Epithelial cell of esophagus (primary cell): ENCODE measurements at regions not wholly inside any gene's neighbourhood (a gene's known extent, or its start where the extent isn't known, plus 50 kb on each side); places are given as distances from the start of the nearest gene placed in this dataset.

Source experiments
- DNase-seq: peaks from one replicate; pipeline ENCODE4 v3.0.0; 2010; ENCODE audit warnings: low read depth
- H3K4me3 ChIP-seq: 2 replicates; pipeline ENCODE4 v1.5.1; 2011; ENCODE audit warnings: mild to moderate bottlenecking, low read length, control low read depth
- TF ChIP-seq, protein P1 (sequence below): IDR thresholded peaks from 2 replicates; pipeline ENCODE4 v1.5.1; 2011; ENCODE audit warnings: low read depth, mild to moderate bottlenecking, low read length, control low read depth, inconsistent platforms; ENCODE audit not compliant: insufficient read depth; ENCODE audit errors: missing control alignments

DNA sequence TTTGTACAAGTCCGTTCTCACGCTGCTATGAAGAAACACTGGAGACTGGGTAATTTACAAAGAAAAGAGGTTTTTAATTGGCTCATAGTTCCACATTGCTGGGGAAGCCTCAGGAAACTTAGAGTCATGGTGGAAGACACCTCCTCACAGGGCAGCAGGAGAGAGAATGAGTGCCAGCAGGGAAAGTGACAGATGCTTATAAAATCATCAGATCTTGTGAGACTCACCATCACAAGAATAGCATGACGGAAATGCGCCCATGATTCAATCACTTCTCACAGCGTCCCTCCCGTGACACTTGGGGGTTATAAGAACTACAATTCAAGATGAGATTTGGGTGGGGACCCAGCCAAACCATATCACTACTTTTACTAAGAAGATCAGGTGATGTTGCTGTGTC, 285.8 kb downstream of the TMX3 start:
- TF ChIP-seq, protein P1, sequence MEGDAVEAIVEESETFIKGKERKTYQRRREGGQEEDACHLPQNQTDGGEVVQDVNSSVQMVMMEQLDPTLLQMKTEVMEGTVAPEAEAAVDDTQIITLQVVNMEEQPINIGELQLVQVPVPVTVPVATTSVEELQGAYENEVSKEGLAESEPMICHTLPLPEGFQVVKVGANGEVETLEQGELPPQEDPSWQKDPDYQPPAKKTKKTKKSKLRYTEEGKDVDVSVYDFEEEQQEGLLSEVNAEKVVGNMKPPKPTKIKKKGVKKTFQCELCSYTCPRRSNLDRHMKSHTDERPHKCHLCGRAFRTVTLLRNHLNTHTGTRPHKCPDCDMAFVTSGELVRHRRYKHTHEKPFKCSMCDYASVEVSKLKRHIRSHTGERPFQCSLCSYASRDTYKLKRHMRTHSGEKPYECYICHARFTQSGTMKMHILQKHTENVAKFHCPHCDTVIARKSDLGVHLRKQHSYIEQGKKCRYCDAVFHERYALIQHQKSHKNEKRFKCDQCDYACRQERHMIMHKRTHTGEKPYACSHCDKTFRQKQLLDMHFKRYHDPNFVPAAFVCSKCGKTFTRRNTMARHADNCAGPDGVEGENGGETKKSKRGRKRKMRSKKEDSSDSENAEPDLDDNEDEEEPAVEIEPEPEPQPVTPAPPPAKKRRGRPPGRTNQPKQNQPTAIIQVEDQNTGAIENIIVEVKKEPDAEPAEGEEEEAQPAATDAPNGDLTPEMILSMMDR, result no peak
- no peak overlapping the region for H3K4me3 ChIP-seq

DNA sequence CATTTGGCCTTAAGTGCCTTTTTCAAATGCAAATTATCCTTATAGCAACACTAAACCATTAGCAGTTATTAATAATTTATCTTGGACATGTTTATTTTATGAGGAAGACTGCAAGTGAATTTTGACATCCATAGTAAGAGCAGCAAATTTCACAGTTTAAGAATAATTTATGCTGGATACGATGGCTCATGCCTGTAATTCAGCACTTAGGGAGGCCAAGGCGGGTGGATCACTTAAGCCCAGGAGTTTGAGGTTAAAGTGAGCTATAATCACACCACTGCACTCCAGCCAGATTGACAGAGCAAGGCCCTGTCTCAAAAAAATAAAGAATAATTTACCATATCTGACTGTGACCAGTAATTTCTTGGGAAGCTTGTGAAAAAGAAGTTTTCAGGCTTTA, 286.2 kb downstream of the TMX3 start:
- TF ChIP-seq, protein P1, result no peak
- no peak for DNase-seq
- no peak overlapping the region for H3K4me3 ChIP-seq

More for the DNA sequence above, 285.8 kb downstream of the TMX3 start:
- DNase-seq, result no peak

DNA sequence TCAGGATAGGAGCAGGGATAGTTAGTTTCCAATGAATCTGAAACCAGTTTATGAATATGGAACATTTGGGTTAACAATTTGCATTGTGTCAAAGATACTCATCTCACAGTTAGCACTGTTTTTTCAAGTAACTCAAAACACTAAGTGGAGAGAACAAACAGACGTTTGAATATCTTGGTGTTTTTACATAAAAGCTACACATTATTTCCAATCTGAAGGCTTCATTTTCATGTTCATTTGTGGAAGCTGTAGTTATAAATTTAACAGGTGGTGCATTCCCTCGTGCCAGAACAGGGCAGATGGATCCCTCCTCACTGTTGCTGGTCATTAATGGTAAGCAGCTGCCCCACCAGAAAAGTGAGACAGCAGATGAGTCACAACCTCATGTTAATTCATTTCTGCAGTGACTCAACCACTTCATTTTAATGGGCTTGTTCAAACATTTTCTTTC, 286.9 kb downstream of the TMX3 start:
- DNase-seq, result peak; percentile 94
- H3K4me3 ChIP-seq, result no peak overlapping the region
- TF ChIP-seq, protein P1, result no peak

DNA sequence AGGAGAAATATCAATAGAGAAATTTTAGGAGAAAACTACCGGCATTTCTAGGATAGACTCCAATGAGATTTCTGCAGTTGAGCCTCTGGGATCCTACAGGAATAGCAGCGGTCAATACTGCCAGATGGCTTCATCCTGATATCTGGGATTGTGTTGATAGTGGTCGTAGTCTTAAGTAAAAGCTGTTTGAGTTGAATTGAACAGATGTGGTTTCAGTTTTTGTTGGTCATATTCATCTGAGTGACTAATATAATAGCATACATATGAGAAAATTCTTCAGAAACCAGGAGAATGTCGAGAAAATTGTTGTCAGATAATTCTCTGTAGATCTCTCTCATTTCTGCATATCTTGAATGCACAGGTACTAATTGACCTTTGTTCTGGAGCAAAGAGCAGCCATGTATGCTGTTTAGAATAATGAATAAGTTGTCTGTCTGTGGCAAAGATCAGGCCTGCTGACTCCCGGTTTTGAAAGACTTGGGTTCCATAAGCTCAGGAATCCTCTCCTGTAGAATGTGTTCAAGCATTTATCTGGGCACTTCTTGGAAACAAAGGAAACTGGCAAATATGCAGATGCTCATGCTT, 288.1 kb downstream of the TMX3 start:
- no peak overlapping the region for H3K4me3 ChIP-seq
- no peak for DNase-seq
- TF ChIP-seq, protein P1, result no peak

DNA sequence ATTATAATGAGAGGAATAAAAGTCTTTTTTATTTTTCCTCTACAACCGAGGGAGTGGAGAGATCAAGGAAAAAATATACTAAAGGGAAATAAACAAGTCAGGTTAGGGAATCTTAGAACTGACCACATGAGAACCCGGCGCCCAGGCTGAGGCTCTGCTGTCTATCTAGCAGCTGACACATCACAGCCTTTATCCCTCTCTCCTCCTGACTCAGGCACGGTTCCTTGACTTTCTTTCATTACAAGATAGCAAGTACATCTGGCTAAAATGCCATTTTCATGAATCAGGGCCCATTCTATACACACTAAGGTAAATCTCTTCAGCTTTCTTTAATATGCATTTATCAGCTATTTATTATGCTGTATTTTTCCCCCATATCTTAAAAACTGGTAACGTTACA, 296.0 kb downstream of the TMX3 start:
- no peak overlapping the region for H3K4me3 ChIP-seq
- TF ChIP-seq, protein P1, result no peak
- DNase-seq, result peak; percentile 68

DNA sequence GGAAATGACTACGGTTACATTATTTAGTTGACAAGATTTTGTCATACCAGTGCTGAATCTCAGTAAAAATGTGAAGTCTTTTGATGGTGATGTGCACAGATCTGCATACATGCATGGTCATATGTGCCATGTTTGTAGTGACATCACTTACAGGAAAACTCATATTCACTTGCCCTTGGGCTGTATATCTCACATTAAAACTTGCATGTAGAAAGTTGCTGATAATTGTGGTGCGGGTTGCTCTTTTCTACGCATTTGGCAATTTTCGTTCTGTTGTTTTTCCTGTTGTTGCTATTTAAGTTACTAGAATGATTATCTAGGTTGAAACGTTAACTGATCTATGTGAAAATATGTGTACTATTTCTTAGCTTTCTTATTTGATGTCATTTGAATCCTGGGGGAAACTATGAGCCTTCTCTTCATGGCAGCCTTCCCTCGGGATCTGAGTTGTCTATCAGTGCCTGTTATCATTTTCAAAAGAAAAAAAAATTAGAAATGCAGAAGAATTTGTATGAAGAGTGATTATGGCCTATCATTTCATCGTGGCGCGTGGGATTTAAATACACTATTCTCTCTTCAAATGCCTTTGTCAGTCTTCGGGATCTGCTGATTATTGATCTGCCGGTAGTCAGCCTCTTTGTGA, 296.6 kb downstream of the TMX3 start:
- H3K4me3 ChIP-seq, result no peak overlapping the region
- TF ChIP-seq, protein P1, result no peak
- no peak for DNase-seq

DNA sequence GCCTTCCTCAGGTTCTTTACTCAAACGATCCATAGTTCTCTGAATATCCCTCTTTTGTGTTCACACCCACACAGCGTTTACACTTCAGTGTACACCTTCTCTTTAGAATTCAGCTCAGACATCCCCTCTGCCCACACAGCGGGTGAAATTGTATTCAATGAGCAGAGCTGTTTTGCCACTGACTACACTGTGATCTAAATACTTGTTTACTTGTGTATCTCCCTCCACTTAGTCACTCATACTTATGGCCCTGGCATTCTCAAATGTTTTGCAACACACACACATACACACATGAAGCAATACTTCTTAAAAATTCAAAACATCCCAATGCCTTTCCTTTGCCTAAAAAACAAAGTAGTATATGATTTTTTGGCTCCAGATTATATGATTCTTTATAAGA, 297.1 kb downstream of the TMX3 start:
- TF ChIP-seq, protein P1, result no peak
- peak; percentile 77 for DNase-seq
- no peak overlapping the region for H3K4me3 ChIP-seq
